IgD-negative memory B cell (primary cell): ENCODE measurements at regions not wholly inside any gene's neighbourhood (a gene's known extent, or its start where the extent isn't known, plus 50 kb on each side); places are given as distances from the start of the nearest gene placed in this dataset.

Experiments used
- H3K27ac Mint-ChIP-seq, 3 donors: one replicate each; pipeline ENCODE4 v1.8.0; 2020 to 2022; ENCODE audit warnings: mild to moderate bottlenecking in 3 of 3, mixed read lengths in 3 of 3, moderate library complexity in 1 of 3
- H3K27me3 Mint-ChIP-seq: one replicate; pipeline ENCODE4 v1.8.0; 2021; ENCODE audit warnings: mixed read lengths
- H3K36me3 Mint-ChIP-seq: one replicate; pipeline ENCODE4 v1.8.0; 2020; ENCODE audit warnings: mild to moderate bottlenecking, mixed read lengths
- H3K4me1 Mint-ChIP-seq, 3 donors: one replicate each; pipeline ENCODE4 v1.8.0; 2020 to 2022; ENCODE audit warnings: mixed read lengths in 3 of 3, mild to moderate bottlenecking in 1 of 3
- H3K4me3 Mint-ChIP-seq, 4 donors: one replicate each; pipeline ENCODE4 v1.8.0; 2020 to 2022; ENCODE audit warnings: mild to moderate bottlenecking in 4 of 4, mixed read lengths in 4 of 4, moderate library complexity in 3 of 4
- H3K9me3 Mint-ChIP-seq, 3 donors: one replicate each; pipeline ENCODE4 v1.8.0; 2020 to 2021; ENCODE audit warnings: mixed read lengths in 3 of 3, mild to moderate bottlenecking in 1 of 3

- Mint-ChIP-seq H3K9me3 (no peaks in the 10 kb centered on the region), H3K27me3 (peaks cover 4% of the 10 kb centered on the region), H3K36me3 (no peaks in the 10 kb centered on the region), H3K4me1 (no peaks in the 10 kb centered on the region), H3K4me3 (no peak overlapping the region), H3K27ac (no peak overlapping the region)
Observed at GRCh38 chr2:39595116-39595515, 70.6 kb upstream of the TMEM178A start.

- H3K27me3 Mint-ChIP-seq, result no peaks in the 10 kb centered on the region
- no peaks in the 10 kb centered on the region for H3K4me1 Mint-ChIP-seq
- H3K4me3 Mint-ChIP-seq, result no peak overlapping the region
- H3K9me3 Mint-ChIP-seq, result no peaks in the 10 kb centered on the region
- H3K27ac Mint-ChIP-seq, result no peak overlapping the region
- no peaks in the 10 kb centered on the region for H3K36me3 Mint-ChIP-seq
Observed at GRCh38 chr2:39597314-39597713, 68.4 kb upstream of the TMEM178A start.

- H3K9me3 Mint-ChIP-seq, result no peaks in the 10 kb centered on the region
- H3K4me1 Mint-ChIP-seq, result no peaks in the 10 kb centered on the region
- H3K4me3 Mint-ChIP-seq, result no peak overlapping the region
- H3K36me3 Mint-ChIP-seq, result no peaks in the 10 kb centered on the region
- H3K27me3 Mint-ChIP-seq, result peaks cover 3% of the 10 kb centered on the region
- no peak overlapping the region for H3K27ac Mint-ChIP-seq
Observed at GRCh38 chr2:39602616-39603015, 63.1 kb upstream of the TMEM178A start.

GRCh38 chr2:39603436-39603835, 62.3 kb upstream of the TMEM178A start:
- peaks cover 3% of the 10 kb centered on the region for H3K27me3 Mint-ChIP-seq
- no peaks in the 10 kb centered on the region for H3K9me3 Mint-ChIP-seq
- H3K4me1 Mint-ChIP-seq, result no peaks in the 10 kb centered on the region
- no peak overlapping the region for H3K27ac Mint-ChIP-seq
- no peak overlapping the region for H3K4me3 Mint-ChIP-seq
- H3K36me3 Mint-ChIP-seq, result no peaks in the 10 kb centered on the region

GRCh38 chr2:39604866-39605265, 60.9 kb upstream of the TMEM178A start:
- no peak overlapping the region for H3K4me3 Mint-ChIP-seq
- H3K9me3 Mint-ChIP-seq, result no peaks in the 10 kb centered on the region
- no peak overlapping the region for H3K27ac Mint-ChIP-seq
- H3K4me1 Mint-ChIP-seq, result no peaks in the 10 kb centered on the region
- H3K36me3 Mint-ChIP-seq, result no peaks in the 10 kb centered on the region
- H3K27me3 Mint-ChIP-seq, result peaks cover 3% of the 10 kb centered on the region

- H3K9me3 Mint-ChIP-seq, result no peaks in the 10 kb centered on the region
- no peak overlapping the region for H3K27ac Mint-ChIP-seq
- no peaks in the 10 kb centered on the region for H3K36me3 Mint-ChIP-seq
- no peak overlapping the region for H3K4me3 Mint-ChIP-seq
- H3K27me3 Mint-ChIP-seq, result peaks cover 5% of the 10 kb centered on the region
- H3K4me1 Mint-ChIP-seq, result no peaks in the 10 kb centered on the region
Observed at GRCh38 chr2:39606585-39606984, 59.1 kb upstream of the TMEM178A start.

- Mint-ChIP-seq H3K27ac (no peak overlapping the region), H3K36me3 (no peaks in the 10 kb centered on the region)
Observed at GRCh38 chr2:39607538-39608262, 58.0 kb upstream of the TMEM178A start.

GRCh38 chr2:39608263-39608575, 57.5 kb upstream of the TMEM178A start:
- H3K27ac Mint-ChIP-seq, result no peak overlapping the region
- H3K4me3 Mint-ChIP-seq, result no peak overlapping the region
- no peaks in the 10 kb centered on the region for H3K36me3 Mint-ChIP-seq
- H3K9me3 Mint-ChIP-seq, result peaks cover 0 to 2% (median 0%) of the 10 kb centered on the region in 3 donors
- peaks cover 5% of the 10 kb centered on the region for H3K27me3 Mint-ChIP-seq
- H3K4me1 Mint-ChIP-seq, result no peaks in the 10 kb centered on the region

More at GRCh38 chr2:39607538-39608262, 58.0 kb upstream of the TMEM178A start:
- Mint-ChIP-seq H3K4me1 (no peaks in the 10 kb centered on the region), H3K4me3 (no peak overlapping the region), H3K27me3 (peaks cover 5% of the 10 kb centered on the region), H3K9me3 (peaks cover 0 to 2% (median 0%) of the 10 kb centered on the region in 3 donors)

GRCh38 chr2:39608686-39609441, 56.9 kb upstream of the TMEM178A start:
- Mint-ChIP-seq H3K27ac (no peak overlapping the region), H3K4me1 (no peaks in the 10 kb centered on the region), H3K4me3 (no peak overlapping the region), H3K27me3 (peaks cover 5% of the 10 kb centered on the region), H3K9me3 (peaks cover 0 to 2% (median 0%) of the 10 kb centered on the region in 3 donors), H3K36me3 (no peaks in the 10 kb centered on the region)

- Mint-ChIP-seq H3K4me3 (no peak overlapping the region), H3K36me3 (no peaks in the 10 kb centered on the region), H3K4me1 (no peaks in the 10 kb centered on the region), H3K27me3 (peaks cover 4% of the 10 kb centered on the region), H3K27ac (no peak overlapping the region), H3K9me3 (peaks cover 0 to 3% (median 3%) of the 10 kb centered on the region in 3 donors)
Observed at GRCh38 chr2:39609917-39610316, 55.8 kb upstream of the TMEM178A start.

- Mint-ChIP-seq H3K9me3 (peaks cover 0 to 4% (median 3%) of the 10 kb centered on the region in 3 donors), H3K36me3 (no peaks in the 10 kb centered on the region), H3K4me1 (no peaks in the 10 kb centered on the region), H3K4me3 (no peak overlapping the region), H3K27ac (no peak overlapping the region), H3K27me3 (peaks cover 14% of the 10 kb centered on the region)
Observed at GRCh38 chr2:39615675-39616074, 50.0 kb upstream of the TMEM178A start.
